D721Med (cell line): ENCODE measurements at regions not wholly inside any gene's neighbourhood (a gene's known extent, or its start where the extent isn't known, plus 50 kb on each side); places are given as distances from the start of the nearest gene placed in this dataset.

Source experiments
- DNase-seq: peaks from one replicate; pipeline ENCODE4 v3.0.0; 2011; ENCODE audit warnings: low spot score; ENCODE audit not compliant: insufficient read length
- FAIRE-seq: peaks from 2 replicates; lab custom pipeline; 2011; peaks lifted over from hg19 to GRCh38; lab: Jason Lieb, UNC
- TF ChIP-seq, protein P1 (sequence below): IDR thresholded peaks from 2 replicates; pipeline ENCODE4 v1.5.1; 2012; ENCODE audit warnings: mild to moderate bottlenecking, control low read depth; ENCODE audit not compliant: insufficient read depth; ENCODE audit errors: missing control alignments

DNA sequence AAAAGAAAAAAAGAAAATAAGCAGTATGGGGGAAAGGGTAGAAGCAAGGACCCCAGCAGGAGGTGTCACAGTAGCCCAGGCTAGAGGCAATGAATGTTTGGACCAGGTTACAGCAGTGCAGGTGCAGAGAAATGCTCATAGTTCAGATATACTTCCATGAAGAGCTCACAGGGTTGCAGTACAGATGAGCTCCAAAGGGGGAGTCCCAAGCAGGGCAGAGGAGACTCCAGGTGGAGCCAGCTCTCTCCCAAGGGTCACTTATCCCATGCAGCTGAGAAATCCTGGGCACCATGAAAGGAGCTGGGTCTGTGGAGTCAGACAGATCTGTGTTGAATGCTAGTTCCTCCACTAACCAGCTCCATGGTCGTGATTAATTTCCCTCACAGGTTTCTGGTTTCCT is 174.9 kb downstream of the C7orf25 start:
- no peak for FAIRE-seq
- TF ChIP-seq, protein P1, sequence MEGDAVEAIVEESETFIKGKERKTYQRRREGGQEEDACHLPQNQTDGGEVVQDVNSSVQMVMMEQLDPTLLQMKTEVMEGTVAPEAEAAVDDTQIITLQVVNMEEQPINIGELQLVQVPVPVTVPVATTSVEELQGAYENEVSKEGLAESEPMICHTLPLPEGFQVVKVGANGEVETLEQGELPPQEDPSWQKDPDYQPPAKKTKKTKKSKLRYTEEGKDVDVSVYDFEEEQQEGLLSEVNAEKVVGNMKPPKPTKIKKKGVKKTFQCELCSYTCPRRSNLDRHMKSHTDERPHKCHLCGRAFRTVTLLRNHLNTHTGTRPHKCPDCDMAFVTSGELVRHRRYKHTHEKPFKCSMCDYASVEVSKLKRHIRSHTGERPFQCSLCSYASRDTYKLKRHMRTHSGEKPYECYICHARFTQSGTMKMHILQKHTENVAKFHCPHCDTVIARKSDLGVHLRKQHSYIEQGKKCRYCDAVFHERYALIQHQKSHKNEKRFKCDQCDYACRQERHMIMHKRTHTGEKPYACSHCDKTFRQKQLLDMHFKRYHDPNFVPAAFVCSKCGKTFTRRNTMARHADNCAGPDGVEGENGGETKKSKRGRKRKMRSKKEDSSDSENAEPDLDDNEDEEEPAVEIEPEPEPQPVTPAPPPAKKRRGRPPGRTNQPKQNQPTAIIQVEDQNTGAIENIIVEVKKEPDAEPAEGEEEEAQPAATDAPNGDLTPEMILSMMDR: no peak

DNA sequence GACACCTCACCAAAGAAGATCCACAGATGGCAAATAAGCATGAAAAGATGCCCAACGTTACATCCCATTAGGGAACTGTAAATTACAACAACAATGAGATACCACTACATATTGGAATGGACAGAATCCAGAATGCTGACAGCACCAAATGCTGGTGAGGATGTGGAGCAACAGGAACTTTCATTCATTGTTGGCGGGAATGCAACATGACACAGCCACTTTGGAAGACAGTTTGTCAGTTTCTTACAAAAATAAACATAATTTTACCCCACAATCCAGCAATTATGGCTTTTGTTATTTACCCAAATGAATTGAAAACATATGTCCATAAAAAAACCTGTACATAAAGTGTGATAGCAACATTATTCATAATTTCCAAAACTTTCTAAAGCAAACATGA is 176.8 kb downstream of the C7orf25 start:
- TF ChIP-seq, protein P1: no peak
- FAIRE-seq (no peak), DNase-seq (no peak)

More for the DNA sequence above, 174.9 kb downstream of the C7orf25 start:
- DNase-seq: no peak

DNA sequence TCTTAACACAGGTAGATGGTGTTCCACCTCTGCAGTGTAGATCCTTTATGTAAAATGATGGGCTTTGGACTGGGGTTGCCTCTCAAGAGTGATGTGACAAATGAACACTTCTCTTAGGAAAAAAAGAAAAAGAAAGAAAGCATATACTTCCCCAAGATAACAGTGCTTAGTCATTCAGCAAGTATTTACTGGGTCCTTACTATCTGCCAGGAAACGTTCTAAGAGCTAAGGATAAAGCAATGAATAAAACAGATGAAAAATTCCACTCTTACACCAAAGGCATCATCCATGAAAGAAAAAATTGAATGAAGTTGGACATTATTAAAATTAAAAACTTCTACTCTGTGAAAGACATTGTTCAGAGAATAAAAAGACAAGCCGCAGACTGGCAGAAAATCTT is 177.3 kb downstream of the C7orf25 start:
- no peak for FAIRE-seq
- TF ChIP-seq, protein P1: no peak
- no peak for DNase-seq

DNA sequence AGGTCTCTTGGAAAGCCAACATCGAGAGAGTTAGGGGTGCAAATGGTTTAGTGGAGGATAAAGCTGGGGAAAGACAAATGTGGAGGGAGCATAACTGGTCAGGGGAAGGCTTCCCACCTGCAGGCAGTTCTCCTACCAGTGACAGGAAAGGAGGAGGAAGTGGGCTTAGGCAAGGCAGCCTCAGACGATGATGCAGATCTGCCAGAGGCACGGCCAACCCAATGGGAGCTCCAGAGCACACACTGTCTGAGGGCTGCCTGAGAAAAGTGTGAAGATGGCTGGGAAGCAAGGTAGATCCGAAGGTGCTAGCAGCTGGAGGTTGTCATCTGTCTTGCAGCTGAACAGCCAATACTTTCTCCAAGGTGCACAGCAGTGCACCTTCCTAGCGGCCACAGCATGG is 178.8 kb downstream of the C7orf25 start:
- FAIRE-seq (no peak), DNase-seq (no peak)
- TF ChIP-seq, protein P1: no peak

DNA sequence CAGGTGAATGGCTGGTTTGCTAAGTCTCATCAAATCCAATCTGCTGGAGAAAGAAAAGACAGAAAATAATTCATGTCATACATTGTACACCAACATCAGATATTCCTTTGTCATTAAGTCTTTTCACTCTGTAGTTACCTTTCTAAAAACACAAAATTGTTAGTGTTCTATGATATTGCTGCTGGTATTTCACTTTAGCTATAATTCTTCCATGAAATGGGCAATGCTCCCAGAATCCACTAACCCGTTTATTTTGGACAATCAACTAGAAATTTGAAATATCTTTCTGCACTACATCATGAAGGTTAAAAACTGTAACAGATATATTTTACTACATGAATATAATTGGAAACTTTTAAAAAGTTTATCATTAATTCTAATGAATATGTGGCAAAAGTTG is 181.3 kb downstream of the C7orf25 start:
- FAIRE-seq: no peak
- TF ChIP-seq, protein P1: no peak
- DNase-seq: no peak

DNA sequence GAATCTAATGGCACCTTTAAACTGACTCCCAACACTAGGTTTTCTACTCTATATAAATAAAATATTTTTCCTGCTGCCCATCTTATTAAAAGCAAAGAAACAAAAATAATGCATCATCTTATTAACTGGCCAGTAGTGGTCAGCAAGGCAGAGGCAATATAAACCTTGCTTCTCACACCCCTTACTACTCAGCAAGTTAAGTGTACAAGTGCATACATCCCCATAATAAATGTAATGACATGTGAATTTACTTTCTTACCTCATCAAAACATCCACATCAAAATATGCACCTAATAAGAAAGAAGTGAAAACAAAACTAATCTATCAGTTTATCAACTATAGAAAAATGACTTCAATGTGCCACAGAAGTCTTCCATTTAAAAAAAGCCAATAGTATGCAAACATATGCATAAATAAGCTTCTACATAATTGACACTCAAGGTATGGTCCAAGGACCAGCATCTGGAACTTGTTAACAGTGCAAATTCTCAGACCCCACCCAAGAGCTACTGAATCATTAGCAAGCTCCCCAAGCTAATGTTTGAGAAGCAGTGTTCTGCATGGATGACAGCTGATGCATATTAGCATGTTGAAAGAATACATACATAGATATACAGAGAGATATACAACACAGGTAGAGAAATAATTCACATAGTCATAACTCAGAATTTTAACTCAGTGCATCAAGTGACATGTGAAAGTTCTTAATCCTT is 182.7 kb downstream of the C7orf25 start:
- DNase-seq (no peak), FAIRE-seq (no peak)
- TF ChIP-seq, protein P1: no peak

DNA sequence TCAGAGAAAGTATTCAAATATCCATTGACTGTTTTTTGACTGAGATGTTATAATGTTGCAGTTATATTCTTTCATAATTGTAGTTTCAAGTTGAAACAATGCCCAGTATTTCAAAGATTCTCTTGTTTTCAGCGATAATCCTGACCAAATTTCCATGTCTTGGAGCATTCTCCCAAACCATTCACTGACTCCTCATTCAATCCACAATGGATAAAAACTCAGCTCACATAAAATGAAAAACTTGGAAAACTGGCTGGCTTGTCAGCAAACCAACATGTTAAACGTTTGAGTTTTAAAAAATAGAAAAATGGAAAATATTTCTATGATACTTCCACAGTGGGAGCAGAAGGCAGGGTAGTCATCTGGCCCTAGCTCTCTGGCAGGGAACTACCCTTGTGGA is 184.4 kb downstream of the C7orf25 start:
- DNase-seq (no peak), FAIRE-seq (no peak)
- TF ChIP-seq, protein P1: no peak
